Activated CD8-positive, alpha-beta memory T cell treated with anti-CD3 and anti-CD28 coated beads for 4 hours (primary cell): ENCODE measurements at regions not wholly inside any gene's neighbourhood (a gene's known extent, or its start where the extent isn't known, plus 50 kb on each side); places are given as distances from the start of the nearest gene placed in this dataset.
A peak's percentile ranks its signal among the peaks of the same experiment; 100 is the strongest.
"Not testable (repeated sequence)": the region's sequence is repeated elsewhere in the genome, so short reads cannot be mapped to it uniquely, and the experiment has no call there.

Experiments used
- DNase-seq, 2 donors: peaks; one replicate each; pipeline ENCODE4 v3.0.0-alpha.2; 2020; ENCODE audit warnings: low read depth in 2 of 2

- not testable (repeated sequence) for DNase-seq
Measured at GRCh38 chr3:177394231-177395024, 197.1 kb upstream of the TBL1XR1 start.

DNA sequence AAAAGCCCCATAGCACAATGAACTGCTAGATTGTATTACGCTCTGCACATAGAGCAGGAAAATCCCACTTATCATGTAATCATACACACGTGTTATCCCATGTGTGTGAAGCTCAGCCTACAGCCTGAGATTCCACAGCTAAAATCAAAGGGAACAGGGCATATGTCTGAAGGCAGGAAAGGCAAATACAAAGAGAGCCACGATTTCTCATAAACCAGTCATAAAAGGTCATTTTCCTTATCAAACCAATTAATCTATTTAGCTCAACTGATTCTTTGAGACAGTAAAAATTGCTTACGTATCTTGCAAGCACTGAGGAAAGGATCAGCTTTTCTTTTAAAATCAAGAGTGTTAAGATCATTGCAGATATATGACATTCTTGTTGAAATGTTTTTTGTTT is 199.5 kb upstream of the TBL1XR1 start:
- no peak for DNase-seq

DNA sequence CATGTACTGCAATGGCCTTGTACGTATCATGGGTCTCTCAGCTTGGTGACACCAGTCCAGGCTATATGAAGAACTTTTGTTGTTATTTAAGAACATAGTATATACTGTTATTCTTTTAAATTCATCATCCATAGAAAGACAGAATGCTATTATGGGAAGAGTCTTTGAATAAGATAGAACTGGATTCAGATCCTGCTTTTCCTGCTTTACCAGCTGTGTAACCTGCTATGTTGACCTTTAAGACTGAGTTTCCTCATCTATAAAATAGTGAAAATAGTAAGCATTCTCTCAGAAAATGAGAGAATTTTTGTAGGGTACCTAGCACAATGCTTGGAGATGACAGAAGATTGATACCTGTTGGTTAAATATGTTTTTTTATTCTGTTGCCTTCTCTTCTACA is 204.1 kb upstream of the TBL1XR1 start:
- DNase-seq, result no peak

DNA sequence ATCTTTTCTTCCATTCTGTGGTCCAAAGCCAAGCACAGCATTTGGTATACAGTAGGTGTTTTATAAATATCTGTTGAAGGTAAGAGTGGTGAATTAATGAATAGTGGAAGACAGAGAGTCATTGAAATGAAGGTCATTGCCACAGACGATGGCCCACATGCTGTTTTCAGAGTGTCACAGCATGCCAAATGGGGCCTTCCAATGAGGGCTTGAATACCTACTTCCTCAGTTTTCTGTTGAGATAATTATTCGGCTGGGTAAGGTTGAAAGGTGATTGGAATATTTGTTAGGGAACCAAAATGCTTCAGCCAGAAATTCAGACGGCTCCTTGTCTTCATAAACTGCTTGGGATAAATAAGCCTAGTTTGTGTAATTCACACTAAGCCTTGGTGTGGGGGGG is 205.3 kb upstream of the TBL1XR1 start:
- DNase-seq, result no peak

- DNase-seq, result no peak
Measured at GRCh38 chr3:177405191-177405672, 207.9 kb upstream of the TBL1XR1 start.

- DNase-seq, result no peak
Measured at GRCh38 chr3:177410730-177411129, 213.4 kb upstream of the TBL1XR1 start.

GRCh38 chr3:177411201-177411600 is 213.9 kb upstream of the TBL1XR1 start:
- DNase-seq, result no peak

GRCh38 chr3:177412677-177413170 is 215.4 kb upstream of the TBL1XR1 start:
- not testable (repeated sequence) for DNase-seq

GRCh38 chr3:177414093-177414492 is 216.8 kb upstream of the TBL1XR1 start:
- DNase-seq, result no peak

- DNase-seq, result no peak
Measured at GRCh38 chr3:177418787-177419186, 221.5 kb upstream of the TBL1XR1 start.

- no peak for DNase-seq
Measured at GRCh38 chr3:177419904-177420601, 222.8 kb upstream of the TBL1XR1 start.

DNA sequence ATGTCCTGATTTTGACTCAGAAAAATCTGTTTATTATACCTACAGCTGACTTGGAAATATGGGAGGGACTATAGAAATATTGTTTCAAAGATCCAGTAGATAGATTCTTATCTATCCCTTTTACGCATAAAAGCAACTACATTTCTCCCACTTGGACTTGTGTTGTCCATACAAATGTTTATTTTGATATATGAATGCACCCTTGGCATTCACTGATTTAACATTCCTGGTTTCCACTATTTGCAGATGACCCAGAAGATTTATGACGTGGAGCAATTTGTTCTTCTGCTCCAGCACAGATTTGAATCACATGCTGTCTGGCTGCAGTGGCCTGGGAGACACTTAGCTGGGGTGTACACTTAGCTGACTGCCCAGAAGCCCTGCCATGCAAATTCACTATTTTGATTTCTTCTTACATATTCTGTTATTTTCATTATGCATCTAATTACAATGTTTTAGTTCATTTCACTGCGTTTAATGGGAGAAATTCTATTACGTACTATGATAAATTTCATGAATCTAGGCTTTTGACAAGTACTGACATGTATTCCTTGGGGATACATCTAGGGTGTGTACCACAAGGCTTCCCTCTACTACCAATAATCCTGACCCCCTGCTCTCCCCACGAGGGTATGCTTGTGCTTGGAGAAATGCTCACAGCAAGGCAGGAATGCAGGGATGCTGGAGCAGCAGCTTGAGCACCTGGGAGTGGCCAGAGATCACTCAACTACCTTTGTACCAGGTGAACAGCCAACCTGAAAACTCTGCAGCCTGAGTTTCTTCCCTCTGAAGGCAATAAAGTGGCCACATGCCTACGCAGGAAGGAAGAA is 223.6 kb upstream of the TBL1XR1 start:
- no peak for DNase-seq

DNA sequence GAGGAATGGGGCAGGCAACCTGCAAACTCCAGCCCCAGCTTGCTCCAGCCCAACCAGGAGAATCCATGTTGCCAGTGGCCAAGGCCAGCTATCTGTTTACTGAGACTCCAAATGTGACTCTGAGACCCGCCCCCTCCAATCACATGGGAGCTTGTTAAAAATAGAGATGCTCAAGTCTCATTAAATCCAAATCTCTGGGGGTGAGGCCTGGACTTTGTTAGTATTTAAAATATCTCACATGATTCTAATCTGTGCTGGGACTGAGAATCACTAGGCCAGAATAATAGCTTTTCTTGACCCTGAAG is 224.2 kb upstream of the TBL1XR1 start:
- DNase-seq, result no peak

- DNase-seq, result no peak
Measured at GRCh38 chr3:177424521-177424920, 227.2 kb upstream of the TBL1XR1 start.

DNA sequence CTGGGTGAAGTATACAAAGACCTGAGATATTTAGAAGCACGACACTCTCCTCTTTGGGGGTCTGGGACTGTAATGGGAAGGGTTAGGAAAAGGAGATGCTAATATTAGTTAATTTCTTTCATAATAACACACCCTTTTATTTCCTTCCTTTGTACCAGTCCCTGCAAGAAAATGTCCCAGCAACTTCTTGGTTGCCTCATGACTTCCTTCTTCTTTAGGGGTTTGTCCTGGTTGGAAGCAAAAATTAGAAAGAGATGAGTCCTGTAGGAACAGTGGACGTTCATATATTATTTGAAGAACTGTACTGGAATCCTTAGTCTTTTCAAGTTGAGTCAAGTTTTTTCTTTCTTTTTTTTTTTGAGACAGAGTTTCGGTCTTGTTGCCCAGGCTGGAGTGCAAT is 227.8 kb upstream of the TBL1XR1 start:
- no peak for DNase-seq

- no peak for DNase-seq
Measured at GRCh38 chr3:177426106-177426877, 229.0 kb upstream of the TBL1XR1 start.

DNA sequence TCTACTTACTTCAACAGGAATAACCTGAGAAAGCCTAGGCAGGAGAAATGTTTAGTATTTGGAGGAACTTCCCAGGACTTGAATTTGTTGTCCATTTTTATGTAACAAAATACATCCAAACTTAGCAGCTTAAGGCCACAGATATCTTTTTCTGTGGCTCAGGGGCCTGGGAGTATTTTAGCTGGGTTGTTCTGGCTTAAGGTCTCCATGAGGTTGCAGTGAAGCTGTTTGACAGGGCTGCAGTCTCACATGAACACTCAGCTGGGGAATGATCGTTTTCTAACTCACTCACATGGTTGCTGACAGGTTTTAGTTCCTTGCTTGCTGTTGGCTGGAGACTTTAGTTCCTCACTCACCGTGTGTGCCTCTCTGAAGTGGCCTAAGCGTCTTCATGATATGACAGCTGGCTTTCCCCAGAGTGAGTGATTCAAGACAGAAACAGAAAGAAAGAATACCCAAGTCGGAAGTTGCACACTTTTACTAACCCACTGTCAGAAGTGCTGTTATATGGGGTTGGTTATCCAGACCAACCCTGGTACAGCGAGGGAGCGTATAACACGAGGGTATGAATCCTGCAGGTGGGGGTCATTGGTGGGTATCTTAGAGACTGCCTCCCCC is 229.7 kb upstream of the TBL1XR1 start:
- peak in 1 of 2 donors; percentile 15 for DNase-seq

GRCh38 chr3:177427540-177427939 is 230.3 kb upstream of the TBL1XR1 start:
- DNase-seq, result no peak

GRCh38 chr3:177429079-177429478 is 231.8 kb upstream of the TBL1XR1 start:
- no peak for DNase-seq

- no peak for DNase-seq
Measured at GRCh38 chr3:177429771-177430170, 232.5 kb upstream of the TBL1XR1 start.

DNA sequence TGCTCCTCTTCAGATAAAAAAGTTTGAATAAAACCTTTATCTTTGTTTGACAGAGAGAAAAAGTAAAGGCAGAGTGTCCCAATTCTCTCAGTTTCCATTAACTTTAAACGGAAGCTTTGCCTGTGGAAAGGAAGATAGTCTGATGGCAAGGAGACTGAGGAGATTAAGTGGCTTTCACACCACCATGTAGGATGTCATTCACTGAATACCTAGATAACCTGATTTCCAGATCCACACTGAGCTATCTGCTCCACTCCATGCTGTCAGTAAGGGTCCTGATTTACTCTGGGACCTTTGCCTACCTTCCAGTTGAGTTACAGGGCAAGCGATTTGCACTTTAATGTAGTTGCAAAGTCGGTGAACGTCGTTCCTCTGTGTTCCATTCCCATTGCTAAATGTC is 233.4 kb upstream of the TBL1XR1 start:
- no peak for DNase-seq
